ENCODE measurements at regions not wholly inside any gene's neighbourhood (a gene's known extent, or its start where the extent isn't known, plus 50 kb on each side); places are given as distances from the start of the nearest gene placed in this dataset.

- no peak for DNase-seq (ENCODE audit: low read depth)
These were observed 51.1 kb upstream of the ADARB2 start for GRCh38 chr10:1788401-1788800.

Measured in CMK (cell line).